ENCODE measurements at regions not wholly inside any gene's neighbourhood (a gene's known extent, or its start where the extent isn't known, plus 50 kb on each side); places are given as distances from the start of the nearest gene placed in this dataset.
"Not testable (repeated sequence)": the region's sequence is repeated elsewhere in the genome, so short reads cannot be mapped to it uniquely, and the experiment has no call there.

DNA sequence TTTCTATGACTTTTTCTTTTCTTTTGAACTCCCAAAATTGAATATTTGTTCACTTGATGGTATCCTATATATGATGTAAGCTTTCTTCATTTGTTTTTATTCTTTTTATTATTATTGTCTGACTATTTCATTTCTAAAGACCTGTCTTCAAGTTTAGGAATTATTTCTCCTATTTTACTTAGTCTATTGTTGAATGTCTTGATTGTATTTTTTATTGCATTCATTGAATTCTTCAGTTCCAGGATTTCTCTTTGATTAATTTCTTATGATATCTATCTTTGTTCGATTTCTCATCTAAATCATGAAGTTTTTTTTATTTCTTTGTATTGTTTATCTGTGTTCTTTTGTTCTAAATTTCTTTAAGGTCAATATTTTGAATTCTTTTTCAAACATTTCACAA, 238.8 kb downstream of the TTC6 start:
- DNase-seq, result no peak
- no peaks in the 10 kb centered on the region for H3K4me1 ChIP-seq (ENCODE audit: control insufficient read depth, insufficient read depth, low read length, poor library complexity, severe bottlenecking)
- no peaks in the 10 kb centered on the region for H3K27me3 ChIP-seq (replicated peaks; ENCODE audit: control insufficient read depth, insufficient read depth, low read length, poor library complexity, severe bottlenecking)
- H3K27ac ChIP-seq (ENCODE audit: insufficient read depth, low read length, poor library complexity, severe bottlenecking), result no peak overlapping the region
- H3K4me3 ChIP-seq (ENCODE audit: insufficient read depth, low read depth, low read length, poor library complexity, severe bottlenecking), result no peak overlapping the region
- H3K9me3 ChIP-seq (ENCODE audit: control insufficient read depth, low read length), result no peaks in the 10 kb centered on the region
- no peaks in the 10 kb centered on the region for H3K36me3 ChIP-seq (ENCODE audit: control insufficient read depth, insufficient read depth, low read length)

GRCh38 chr14:37838778-37839177, 243.3 kb downstream of the TTC6 start:
- DNase-seq; H3K36me3 ChIP-seq (ENCODE audit: control insufficient read depth, insufficient read depth, low read length); H3K9me3 ChIP-seq (ENCODE audit: control insufficient read depth, low read length); H3K4me3 ChIP-seq (ENCODE audit: insufficient read depth, low read depth, low read length, poor library complexity, severe bottlenecking); H3K27ac ChIP-seq (ENCODE audit: insufficient read depth, low read length, poor library complexity, severe bottlenecking); H3K4me1 ChIP-seq (ENCODE audit: control insufficient read depth, insufficient read depth, low read length, poor library complexity, severe bottlenecking); H3K27me3 ChIP-seq (replicated peaks; ENCODE audit: control insufficient read depth, insufficient read depth, low read length, poor library complexity, severe bottlenecking): not testable (repeated sequence)

GRCh38 chr14:37841039-37841438, 245.6 kb downstream of the TTC6 start:
- H3K27ac ChIP-seq (ENCODE audit: insufficient read depth, low read length, poor library complexity, severe bottlenecking); H3K4me1 ChIP-seq (ENCODE audit: control insufficient read depth, insufficient read depth, low read length, poor library complexity, severe bottlenecking); H3K36me3 ChIP-seq (ENCODE audit: control insufficient read depth, insufficient read depth, low read length); H3K9me3 ChIP-seq (ENCODE audit: control insufficient read depth, low read length); H3K27me3 ChIP-seq (replicated peaks; ENCODE audit: control insufficient read depth, insufficient read depth, low read length, poor library complexity, severe bottlenecking); DNase-seq; H3K4me3 ChIP-seq (ENCODE audit: insufficient read depth, low read depth, low read length, poor library complexity, severe bottlenecking): not testable (repeated sequence)

- H3K27me3 ChIP-seq (replicated peaks; ENCODE audit: control insufficient read depth, insufficient read depth, low read length, poor library complexity, severe bottlenecking), result no peaks in the 10 kb centered on the region
- no peak overlapping the region for H3K4me3 ChIP-seq (ENCODE audit: insufficient read depth, low read depth, low read length, poor library complexity, severe bottlenecking)
- no peaks in the 10 kb centered on the region for H3K4me1 ChIP-seq (ENCODE audit: control insufficient read depth, insufficient read depth, low read length, poor library complexity, severe bottlenecking)
- H3K36me3 ChIP-seq (ENCODE audit: control insufficient read depth, insufficient read depth, low read length), result no peaks in the 10 kb centered on the region
- H3K27ac ChIP-seq (ENCODE audit: insufficient read depth, low read length, poor library complexity, severe bottlenecking), result no peak overlapping the region
- DNase-seq, result no peak
- no peaks in the 10 kb centered on the region for H3K9me3 ChIP-seq (ENCODE audit: control insufficient read depth, low read length)
Observed at GRCh38 chr14:37842106-37842505, 246.7 kb downstream of the TTC6 start.

DNA sequence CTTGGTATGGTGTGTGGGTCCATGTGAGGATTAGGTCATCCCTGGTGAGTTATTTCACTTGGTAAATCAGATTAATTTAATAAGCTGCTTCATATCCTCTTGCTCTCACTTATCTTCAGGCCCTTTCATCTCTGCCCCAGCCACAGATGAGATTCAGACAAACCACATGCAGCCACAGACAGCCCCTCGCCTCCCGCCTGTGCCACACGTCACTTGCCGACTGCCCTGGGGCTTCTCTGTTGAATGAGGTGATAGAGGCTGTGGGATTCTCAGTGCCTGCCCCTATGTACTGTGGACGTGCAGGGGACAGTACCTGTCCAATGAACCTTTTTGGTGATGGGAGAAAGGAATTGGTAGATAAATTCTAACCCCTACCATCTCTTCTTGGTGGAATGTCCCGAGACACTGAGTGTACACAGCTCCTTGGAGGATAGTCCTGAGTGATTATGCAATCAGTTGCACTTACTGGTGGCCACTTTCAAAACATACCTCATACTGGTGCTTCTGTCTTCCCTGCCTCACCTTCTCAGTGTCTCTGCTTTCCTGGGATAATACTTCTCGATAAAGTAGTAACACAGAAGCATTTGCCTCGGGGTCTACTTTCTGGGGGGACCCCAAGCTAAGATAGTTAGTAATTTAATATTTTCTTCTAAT, 248.7 kb downstream of the TTC6 start:
- Histone ChIP-seq H3K9me3 (ENCODE audit: control insufficient read depth, low read length) (no peaks in the 10 kb centered on the region), H3K27me3 (replicated peaks; ENCODE audit: control insufficient read depth, insufficient read depth, low read length, poor library complexity, severe bottlenecking) (no peaks in the 10 kb centered on the region), H3K36me3 (ENCODE audit: control insufficient read depth, insufficient read depth, low read length) (no peaks in the 10 kb centered on the region), H3K4me1 (ENCODE audit: control insufficient read depth, insufficient read depth, low read length, poor library complexity, severe bottlenecking) (no peaks in the 10 kb centered on the region), H3K4me3 (ENCODE audit: insufficient read depth, low read depth, low read length, poor library complexity, severe bottlenecking) (no peak overlapping the region), H3K27ac (ENCODE audit: insufficient read depth, low read length, poor library complexity, severe bottlenecking) (no peak overlapping the region)
- DNase-seq, result no peak

DNA sequence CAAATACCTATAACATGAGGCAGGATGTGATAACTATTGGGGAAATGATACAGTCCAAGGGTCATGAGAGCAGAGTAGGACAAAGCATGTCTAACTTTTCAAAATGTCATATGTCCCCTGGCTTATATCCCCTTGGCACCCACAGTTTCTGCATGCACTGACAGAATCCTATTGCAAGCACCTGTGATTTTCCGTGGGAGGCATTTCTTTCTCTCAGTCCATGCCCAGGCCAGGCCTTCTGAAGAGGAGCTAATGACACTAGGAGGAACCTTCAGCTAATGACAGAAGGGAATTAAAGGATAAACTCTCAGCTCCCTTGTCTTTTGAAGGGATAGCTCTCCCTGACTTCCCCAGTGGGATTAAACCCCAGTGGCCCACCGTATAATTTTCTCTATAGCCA, 249.2 kb downstream of the TTC6 start:
- Histone ChIP-seq H3K4me3 (ENCODE audit: insufficient read depth, low read depth, low read length, poor library complexity, severe bottlenecking) (no peak overlapping the region), H3K27me3 (replicated peaks; ENCODE audit: control insufficient read depth, insufficient read depth, low read length, poor library complexity, severe bottlenecking) (no peaks in the 10 kb centered on the region), H3K27ac (ENCODE audit: insufficient read depth, low read length, poor library complexity, severe bottlenecking) (no peak overlapping the region), H3K36me3 (ENCODE audit: control insufficient read depth, insufficient read depth, low read length) (no peaks in the 10 kb centered on the region), H3K9me3 (ENCODE audit: control insufficient read depth, low read length) (no peaks in the 10 kb centered on the region), H3K4me1 (ENCODE audit: control insufficient read depth, insufficient read depth, low read length, poor library complexity, severe bottlenecking) (no peaks in the 10 kb centered on the region)
- no peak for DNase-seq

- no peak overlapping the region for H3K27ac ChIP-seq (ENCODE audit: insufficient read depth, low read length, poor library complexity, severe bottlenecking)
- no peaks in the 10 kb centered on the region for H3K27me3 ChIP-seq (replicated peaks; ENCODE audit: control insufficient read depth, insufficient read depth, low read length, poor library complexity, severe bottlenecking)
- no peaks in the 10 kb centered on the region for H3K4me1 ChIP-seq (ENCODE audit: control insufficient read depth, insufficient read depth, low read length, poor library complexity, severe bottlenecking)
- no peak overlapping the region for H3K4me3 ChIP-seq (ENCODE audit: insufficient read depth, low read depth, low read length, poor library complexity, severe bottlenecking)
- H3K36me3 ChIP-seq (ENCODE audit: control insufficient read depth, insufficient read depth, low read length), result no peaks in the 10 kb centered on the region
- H3K9me3 ChIP-seq (ENCODE audit: control insufficient read depth, low read length), result no peaks in the 10 kb centered on the region
- DNase-seq, result no peak
Observed at GRCh38 chr14:37848985-37849621, 253.7 kb downstream of the TTC6 start.

GRCh38 chr14:37851054-37851453, 255.6 kb downstream of the TTC6 start:
- DNase-seq, result no peak
- no peaks in the 10 kb centered on the region for H3K27me3 ChIP-seq (replicated peaks; ENCODE audit: control insufficient read depth, insufficient read depth, low read length, poor library complexity, severe bottlenecking)
- H3K27ac ChIP-seq (ENCODE audit: insufficient read depth, low read length, poor library complexity, severe bottlenecking), result no peak overlapping the region
- H3K36me3 ChIP-seq (ENCODE audit: control insufficient read depth, insufficient read depth, low read length), result no peaks in the 10 kb centered on the region
- H3K9me3 ChIP-seq (ENCODE audit: control insufficient read depth, low read length), result no peaks in the 10 kb centered on the region
- no peak overlapping the region for H3K4me3 ChIP-seq (ENCODE audit: insufficient read depth, low read depth, low read length, poor library complexity, severe bottlenecking)
- H3K4me1 ChIP-seq (ENCODE audit: control insufficient read depth, insufficient read depth, low read length, poor library complexity, severe bottlenecking), result no peaks in the 10 kb centered on the region

DNA sequence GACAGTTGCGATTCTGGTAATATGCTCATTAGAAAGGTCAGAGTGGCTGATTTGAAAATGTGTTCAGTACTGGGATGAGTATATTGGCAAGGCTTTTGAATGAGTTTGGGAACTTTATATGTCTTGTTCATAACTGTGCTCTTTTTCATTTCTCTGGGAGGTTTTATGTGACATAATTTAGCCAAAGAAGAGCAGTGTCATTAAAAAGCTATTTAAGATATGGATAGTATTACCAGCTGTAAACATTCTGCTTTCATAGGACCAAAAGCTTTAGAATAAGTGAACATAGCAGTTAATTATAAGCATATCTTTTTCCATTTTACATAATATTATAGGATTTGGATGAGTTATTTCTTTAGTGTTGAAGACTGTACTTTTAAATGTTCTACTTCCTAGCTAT, 260.4 kb downstream of the TTC6 start:
- H3K4me1 ChIP-seq (ENCODE audit: control insufficient read depth, insufficient read depth, low read length, poor library complexity, severe bottlenecking), result no peaks in the 10 kb centered on the region
- DNase-seq, result no peak
- no peaks in the 10 kb centered on the region for H3K36me3 ChIP-seq (ENCODE audit: control insufficient read depth, insufficient read depth, low read length)
- H3K27me3 ChIP-seq (replicated peaks; ENCODE audit: control insufficient read depth, insufficient read depth, low read length, poor library complexity, severe bottlenecking), result no peaks in the 10 kb centered on the region
- no peak overlapping the region for H3K4me3 ChIP-seq (ENCODE audit: insufficient read depth, low read depth, low read length, poor library complexity, severe bottlenecking)
- no peaks in the 10 kb centered on the region for H3K9me3 ChIP-seq (ENCODE audit: control insufficient read depth, low read length)
- H3K27ac ChIP-seq (ENCODE audit: insufficient read depth, low read length, poor library complexity, severe bottlenecking), result no peak overlapping the region

DNA sequence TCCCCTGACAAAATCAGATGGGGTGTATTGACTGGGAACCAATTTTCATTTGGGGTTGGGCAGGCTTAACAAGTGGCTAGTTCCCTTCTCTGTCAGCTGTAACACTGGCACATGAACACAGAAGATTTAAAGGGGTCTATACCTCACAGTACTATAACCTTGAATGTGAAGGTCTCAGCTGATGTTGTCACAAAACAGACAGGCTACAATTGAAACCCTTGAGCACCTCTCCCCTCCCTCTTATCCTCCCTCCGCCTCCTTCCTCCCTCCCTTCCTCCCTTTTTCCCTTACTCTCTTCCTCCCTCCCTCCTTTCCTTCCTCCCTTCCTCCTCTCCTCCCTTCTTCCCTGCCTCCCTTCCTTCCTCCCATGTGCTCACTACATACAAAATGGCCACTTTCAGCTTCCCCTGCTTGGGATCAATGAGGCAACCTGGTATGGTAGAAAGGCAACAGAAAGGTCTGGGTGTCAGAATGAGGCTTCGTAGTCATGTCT, 262.4 kb downstream of the TTC6 start:
- no peaks in the 10 kb centered on the region for H3K9me3 ChIP-seq (ENCODE audit: control insufficient read depth, low read length)
- H3K36me3 ChIP-seq (ENCODE audit: control insufficient read depth, insufficient read depth, low read length), result no peaks in the 10 kb centered on the region
- DNase-seq, result no peak

More for the DNA sequence above, 262.4 kb downstream of the TTC6 start:
- H3K27me3 ChIP-seq (replicated peaks; ENCODE audit: control insufficient read depth, insufficient read depth, low read length, poor library complexity, severe bottlenecking), result no peaks in the 10 kb centered on the region
- H3K4me3 ChIP-seq (ENCODE audit: insufficient read depth, low read depth, low read length, poor library complexity, severe bottlenecking), result no peak overlapping the region
- no peak overlapping the region for H3K27ac ChIP-seq (ENCODE audit: insufficient read depth, low read length, poor library complexity, severe bottlenecking)
- no peaks in the 10 kb centered on the region for H3K4me1 ChIP-seq (ENCODE audit: control insufficient read depth, insufficient read depth, low read length, poor library complexity, severe bottlenecking)

Measured in effector memory CD4-positive, alpha-beta T cell (primary cell).